Mesenchymal stem cell (in vitro differentiated cells and primary cell): ENCODE measurements at regions not wholly inside any gene's neighbourhood (a gene's known extent, or its start where the extent isn't known, plus 50 kb on each side); places are given as distances from the start of the nearest gene placed in this dataset.
"Not testable (repeated sequence)": the region's sequence is repeated elsewhere in the genome, so short reads cannot be mapped to it uniquely, and the experiment has no call there.

Experiments used
- DNase-seq: peaks from one replicate; pipeline ENCODE4 v3.0.0-alpha.2; 2013
- H2AFZ ChIP-seq: one replicate; pipeline ENCODE4 v1.6.1; 2013; ENCODE audit warnings: low read depth, mild to moderate bottlenecking, control low read depth, inconsistent platforms, low read length, moderate library complexity
- H2AK5ac ChIP-seq: 2 replicates; pipeline ENCODE4 v1.6.1; 2013; ENCODE audit warnings: low read length, moderate library complexity, mild to moderate bottlenecking, inconsistent platforms; ENCODE audit not compliant: severe bottlenecking
- H2BK120ac ChIP-seq: one replicate; pipeline ENCODE4 v1.6.1; 2013; ENCODE audit warnings: low read depth, mild to moderate bottlenecking, inconsistent platforms, low read length, moderate library complexity
- H2BK12ac ChIP-seq, 2 experiments: one replicate each; pipeline ENCODE4 v1.6.1; 2013; ENCODE audit warnings: inconsistent platforms in 2 of 2, low read length in 2 of 2, mild to moderate bottlenecking in 2 of 2, moderate library complexity in 2 of 2, control low read depth in 1 of 2
- H2BK15ac ChIP-seq: one replicate; pipeline ENCODE4 v1.6.1; 2013; ENCODE audit warnings: mild to moderate bottlenecking, low read depth, inconsistent platforms; ENCODE audit not compliant: poor library complexity, severe bottlenecking
- H2BK5ac ChIP-seq: 2 replicates; pipeline ENCODE4 v1.6.1; 2013; ENCODE audit warnings: low read depth, mild to moderate bottlenecking, low read length, control low read depth, inconsistent platforms; ENCODE audit not compliant: poor library complexity, severe bottlenecking
- H3K14ac ChIP-seq, 2 experiments: one replicate each; pipeline ENCODE4 v1.6.1; 2013; ENCODE audit warnings: inconsistent platforms in 2 of 2, low read length in 2 of 2, control low read depth in 1 of 2, mild to moderate bottlenecking in 1 of 2, moderate library complexity in 1 of 2
- H3K18ac ChIP-seq, 2 experiments: one replicate each; pipeline ENCODE4 v1.6.1; 2013; ENCODE audit warnings: inconsistent platforms in 2 of 2, low read length in 2 of 2, control low read depth in 1 of 2, low read depth in 1 of 2, mild to moderate bottlenecking in 1 of 2
- H3K23ac ChIP-seq, 2 experiments: one replicate each; pipeline ENCODE4 v1.6.1; 2013; ENCODE audit warnings: inconsistent platforms in 2 of 2, low read length in 2 of 2, mild to moderate bottlenecking in 2 of 2, moderate library complexity in 2 of 2, control low read depth in 1 of 2
- H3K27ac ChIP-seq: 2 replicates; pipeline ENCODE4 v1.5.1; 2013; ENCODE audit warnings: mild to moderate bottlenecking, moderate library complexity, low read length, control low read depth, inconsistent platforms; ENCODE audit not compliant: poor library complexity, severe bottlenecking
- H3K27me3 ChIP-seq, 2 experiments: 2 replicates each; pipeline versions ENCODE4 v1.6.1 to v1.7.0; 2013; ENCODE audit warnings: low read length in 2 of 2, mild to moderate bottlenecking in 2 of 2, moderate library complexity in 2 of 2, control low read depth in 1 of 2, inconsistent platforms in 1 of 2; ENCODE audit not compliant: control insufficient read depth in 1 of 2, insufficient read depth in 1 of 2
- H3K36me3 ChIP-seq, 2 experiments: 2 replicates each; pipeline versions ENCODE4 v1.6.1 to v1.7.0; 2013; ENCODE audit warnings: low read length in 2 of 2, control low read depth in 1 of 2, inconsistent platforms in 1 of 2, low read depth in 1 of 2, mild to moderate bottlenecking in 1 of 2; ENCODE audit not compliant: insufficient read depth in 2 of 2, control insufficient read depth in 1 of 2
- H3K4ac ChIP-seq, 2 experiments: one replicate each; pipeline ENCODE4 v1.6.1; 2013; ENCODE audit warnings: inconsistent platforms in 2 of 2, low read length in 2 of 2, mild to moderate bottlenecking in 2 of 2, moderate library complexity in 2 of 2, control low read depth in 1 of 2, low read depth in 1 of 2
- H3K4me1 ChIP-seq: 2 replicates; pipeline ENCODE4 v1.6.1; 2013; ENCODE audit warnings: low read depth, low read length, control low read depth; ENCODE audit not compliant: control insufficient read depth, insufficient read depth
- H3K4me2 ChIP-seq: 2 replicates; pipeline ENCODE4 v1.6.1; 2013; ENCODE audit warnings: low read length, mild to moderate bottlenecking, inconsistent platforms; ENCODE audit not compliant: poor library complexity, severe bottlenecking
- H3K4me3 ChIP-seq, 2 experiments: 2 replicates each; pipeline versions ENCODE4 v1.5.1 to v1.7.0; 2013; ENCODE audit warnings: low read length in 2 of 2, mild to moderate bottlenecking in 2 of 2, control low read depth in 1 of 2, low read depth in 1 of 2; ENCODE audit not compliant: insufficient read depth in 1 of 2
- H3K79me1 ChIP-seq: replicated peaks from 2 replicates; pipeline ENCODE4 v1.6.1; 2013; ENCODE audit warnings: mild to moderate bottlenecking, control low read depth, low read length, inconsistent platforms; ENCODE audit not compliant: poor library complexity, severe bottlenecking
- H3K9ac ChIP-seq: 2 replicates; pipeline ENCODE4 v1.7.0; 2013; ENCODE audit warnings: mild to moderate bottlenecking, low read length, moderate library complexity
- H3K9me3 ChIP-seq: 2 replicates; pipeline ENCODE4 v1.7.0; 2013; ENCODE audit warnings: mild to moderate bottlenecking, low read length; ENCODE audit not compliant: control insufficient read depth
- H4K8ac ChIP-seq: one replicate; pipeline ENCODE4 v1.6.1; 2013; ENCODE audit warnings: inconsistent platforms, mild to moderate bottlenecking, low read length, moderate library complexity
- H4K91ac ChIP-seq: one replicate; pipeline ENCODE4 v1.6.1; 2013; ENCODE audit warnings: mild to moderate bottlenecking, low read length, inconsistent platforms
- WGBS: methylation state at CpG from one replicate; pipeline ENCODE4 v1.1.7; 2013; ENCODE audit warnings: mixed read lengths; 5-methylcytosine and 5-hydroxymethylcytosine counted together

DNA sequence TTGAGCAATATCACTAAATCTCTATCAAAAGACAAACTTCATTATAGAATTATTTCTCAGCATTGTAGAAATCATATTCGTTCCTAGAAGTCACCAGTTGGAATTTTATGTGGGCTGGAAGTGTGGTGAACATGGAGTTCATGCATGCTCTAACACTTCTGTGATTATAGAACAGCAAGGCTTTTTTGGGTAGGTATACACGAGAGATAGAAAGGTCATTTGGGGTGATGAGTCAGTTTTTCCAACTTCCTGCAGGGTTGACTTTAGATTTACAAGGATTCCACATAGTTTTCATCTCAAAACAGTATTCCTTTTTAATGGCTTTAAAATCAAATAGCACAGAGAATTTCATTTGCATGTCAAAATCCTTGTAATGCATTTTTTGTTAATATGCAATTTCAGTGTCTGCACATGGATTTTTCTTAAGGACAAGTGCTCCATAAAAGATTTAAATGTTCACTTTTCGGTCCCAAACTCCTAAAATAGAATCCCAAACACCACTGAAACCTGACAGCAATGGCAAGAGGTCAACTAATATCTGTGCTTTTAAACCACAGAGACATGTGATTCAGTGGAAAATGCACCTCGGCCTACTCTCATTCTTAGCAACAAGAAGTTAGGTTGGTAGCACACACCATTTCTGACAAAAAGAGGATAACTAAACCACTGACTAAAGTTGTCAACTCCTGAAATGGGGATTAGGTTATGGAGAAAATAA, 211.0 kb downstream of the MOXD1 start:
- Histone ChIP-seq H3K4me2 (no peak overlapping the region), H3K27ac (peak overlapping the region; percentile 64), H2BK12ac (no peak overlapping the region), H3K23ac (no peak overlapping the region), H3K4ac (no peak overlapping the region), H2BK5ac (no peak overlapping the region), H4K8ac (no peak overlapping the region), H2BK120ac (no peak overlapping the region), H2BK15ac (no peak overlapping the region), H3K4me1 (peaks cover 4% of the 10 kb centered on the region), H3K14ac (no peak overlapping the region), H2AFZ (no peak overlapping the region), H3K27me3 (no peaks in the 10 kb centered on the region), H3K18ac (no peak overlapping the region), H3K9ac (peak overlapping the region; percentile 72), H4K91ac (no peak overlapping the region), H3K79me1 (no peaks in the 10 kb centered on the region), H3K4me3 (peak overlapping the region in 1 of 2 experiments; percentile 8), H3K36me3 (no peaks in the 10 kb centered on the region), H2AK5ac (no peak overlapping the region), H3K9me3 (no peaks in the 10 kb centered on the region)
- peak; percentile 69 for DNase-seq
- WGBS: 35% methylated on average over 3 of the region's 4 CpGs

DNA sequence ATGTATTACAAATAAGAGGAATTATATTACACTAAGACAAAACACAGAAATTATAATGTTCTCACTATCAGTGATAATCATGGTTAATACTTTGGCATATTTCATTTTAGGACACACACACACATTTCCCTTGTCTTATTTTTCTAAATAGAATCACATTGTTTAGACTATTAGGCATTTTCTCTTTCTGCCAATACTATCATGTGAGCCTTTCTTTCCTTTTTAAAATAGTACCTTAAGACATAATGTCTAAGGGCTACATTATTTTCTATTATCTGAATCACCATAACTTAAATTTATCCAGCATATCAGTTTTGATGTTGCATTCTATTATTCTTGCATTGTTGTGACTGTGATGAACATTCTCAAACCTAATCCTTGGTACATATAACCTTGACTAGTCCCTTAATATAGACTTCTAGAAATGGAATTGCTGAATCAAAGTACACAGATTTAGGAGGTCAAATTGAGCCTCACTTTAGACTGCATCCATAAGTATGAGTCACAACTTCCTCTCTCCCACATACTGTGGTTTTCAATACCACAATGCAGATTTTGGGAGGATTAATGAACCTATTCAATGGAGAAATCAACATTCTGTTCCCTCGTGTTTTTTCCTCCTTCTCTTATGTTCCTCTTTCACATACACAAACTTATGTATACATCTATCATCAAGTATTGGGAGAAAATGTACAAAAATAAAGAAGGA, 212.6 kb downstream of the MOXD1 start:
- Histone ChIP-seq H2BK12ac (peak overlapping the region in 1 of 2 experiments; percentile 77), H3K79me1 (no peaks in the 10 kb centered on the region), H2BK5ac (no peak overlapping the region), H4K8ac (no peak overlapping the region), H3K4me1 (peaks cover 4% of the 10 kb centered on the region), H3K4ac (peak overlapping the region in 1 of 2 experiments; percentile 51), H3K4me2 (no peak overlapping the region), H3K9me3 (no peaks in the 10 kb centered on the region), H3K23ac (no peak overlapping the region), H3K14ac (no peak overlapping the region), H3K9ac (peak overlapping the region; percentile 72), H4K91ac (no peak overlapping the region), H3K4me3 (peak overlapping the region in 1 of 2 experiments; percentile 21), H3K36me3 (no peaks in the 10 kb centered on the region), H2AK5ac (peak overlapping the region; percentile 8), H3K27ac (peak overlapping the region; percentile 74), H3K18ac (peak overlapping the region in 1 of 2 experiments; percentile 19), H3K27me3 (no peaks in the 10 kb centered on the region), H2BK15ac (no peak overlapping the region), H2AFZ (no peak overlapping the region), H2BK120ac (no peak overlapping the region)
- no CpG with 5 or more reads among the region's 1 CpG for WGBS
- peak; percentile 66 for DNase-seq

DNA sequence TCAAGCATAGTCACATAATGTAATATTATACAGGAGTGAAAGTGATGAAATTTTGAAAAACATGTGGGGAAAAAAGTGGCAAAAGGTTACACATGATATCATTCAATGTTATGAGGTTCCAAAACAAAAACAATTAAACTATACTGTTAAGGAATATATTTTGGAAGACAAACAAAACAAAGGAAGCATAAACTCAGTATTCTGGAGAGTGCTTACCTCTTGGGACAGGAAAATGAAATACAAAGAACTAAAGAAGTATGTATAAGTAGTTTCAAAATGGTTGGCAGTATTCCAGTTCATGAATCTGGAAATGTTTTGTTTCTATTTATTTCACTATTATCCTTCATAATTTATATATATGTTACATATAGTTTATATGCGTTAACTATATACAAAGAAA, 213.5 kb downstream of the MOXD1 start:
- Histone ChIP-seq H3K4ac (no peak overlapping the region), H3K18ac (no peak overlapping the region), H3K79me1 (no peaks in the 10 kb centered on the region), H3K27me3 (no peaks in the 10 kb centered on the region), H4K91ac (no peak overlapping the region), H2BK120ac (no peak overlapping the region), H3K9me3 (no peaks in the 10 kb centered on the region), H2AK5ac (no peak overlapping the region), H2BK15ac (no peak overlapping the region), H3K27ac (no peak overlapping the region), H3K4me3 (no peak overlapping the region), H4K8ac (no peak overlapping the region), H3K14ac (no peak overlapping the region), H3K4me1 (peaks cover 4% of the 10 kb centered on the region), H2BK12ac (no peak overlapping the region), H3K36me3 (no peaks in the 10 kb centered on the region), H3K4me2 (no peak overlapping the region), H2AFZ (no peak overlapping the region), H3K23ac (no peak overlapping the region), H3K9ac (no peak overlapping the region), H2BK5ac (no peak overlapping the region)
- no CpG with 5 or more reads among the region's 1 CpG for WGBS
- no peak for DNase-seq

DNA sequence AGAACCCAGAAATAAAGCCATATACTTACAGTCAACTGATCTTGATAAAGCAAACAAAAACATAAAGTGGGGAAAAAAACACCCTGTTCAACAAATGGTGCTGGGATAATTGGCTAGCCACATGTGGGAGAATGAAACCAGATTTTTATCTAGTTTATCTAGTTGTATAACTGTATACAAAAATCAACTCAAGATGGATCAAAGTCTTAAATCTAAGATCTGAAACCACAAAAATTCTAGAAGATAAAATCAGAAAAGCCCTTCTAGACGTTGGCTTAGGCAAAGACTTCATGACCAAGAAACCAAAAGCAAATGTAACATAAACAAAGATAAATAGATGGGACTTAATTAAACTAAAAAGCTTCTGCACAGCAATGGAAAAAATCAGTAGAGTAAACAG, 216.3 kb downstream of the MOXD1 start:
- H3K4me2 ChIP-seq, H2BK120ac ChIP-seq, H2AFZ ChIP-seq, H3K9ac ChIP-seq, H3K36me3 ChIP-seq, H2BK5ac ChIP-seq, H3K27ac ChIP-seq, H4K8ac ChIP-seq, DNase-seq, H3K4me1 ChIP-seq, H3K14ac ChIP-seq, H2BK12ac ChIP-seq, H3K23ac ChIP-seq, H3K79me1 ChIP-seq, H3K4ac ChIP-seq, H3K18ac ChIP-seq, H2AK5ac ChIP-seq, H3K4me3 ChIP-seq, H2BK15ac ChIP-seq, H3K27me3 ChIP-seq, H4K91ac ChIP-seq: not testable (repeated sequence)
- no CpG with 5 or more reads among the region's 1 CpG for WGBS
- H3K9me3 ChIP-seq: peaks cover 11% of the 10 kb centered on the region
